Right cardiac atrium (tissue), 5 donors: ENCODE measurements at regions not wholly inside any gene's neighbourhood (a gene's known extent, or its start where the extent isn't known, plus 50 kb on each side); places are given as distances from the start of the nearest gene placed in this dataset.
A peak's percentile ranks its signal among the peaks of the same experiment; 100 is the strongest.
"Not testable (repeated sequence)": the region's sequence is repeated elsewhere in the genome, so short reads cannot be mapped to it uniquely, and the experiment has no call there.

Source experiments
- ATAC-seq, 2 donors: fragments of 200-7000 bp; cut with Tn5 transposase; one replicate each; pipeline versions ENCODE4 v1.8.0 to v1.9.1; 2020; ENCODE audit warnings: moderate library complexity in 2 of 2, mild to moderate bottlenecking in 1 of 2
- DNase-seq, 3 donors: peaks; one replicate each; pipeline ENCODE4 v3.0.0-alpha.2; 2020
- H3K27ac ChIP-seq: one replicate; pipeline ENCODE4 v1.5.1; 2013; ENCODE audit warnings: mild to moderate bottlenecking, low read length, control low read depth, moderate library complexity
- H3K27me3 ChIP-seq: one replicate; pipeline ENCODE4 v1.6.1; 2013; ENCODE audit not compliant: control insufficient read depth, insufficient read depth
- H3K4me1 ChIP-seq: one replicate; pipeline ENCODE4 v1.6.1; 2013; ENCODE audit warnings: low read length; ENCODE audit not compliant: control insufficient read depth, insufficient read depth
- H3K4me3 ChIP-seq: one replicate; pipeline ENCODE4 v1.5.1; 2013; ENCODE audit warnings: low read length, control low read depth
- H3K9me3 ChIP-seq: one replicate; pipeline ENCODE4 v1.6.1; 2013; ENCODE audit warnings: low read length; ENCODE audit not compliant: control insufficient read depth
- WGBS: extraction: QIAGEN DNeasy Blood & Tissue Kit; methylation state at CpG from one replicate; pipeline ENCODE4 v1.1.7; 2013; 5-methylcytosine and 5-hydroxymethylcytosine counted together
- intact Hi-C, 4 donors: fragments of 100-400 bp; cut with DNase I; formaldehyde crosslinking; loops; one replicate each; pipeline versions ENCODE4 v1.11.0 to v1.14.0; 2022 to 2023
- donor health status: healthy with polysubstance abuse.
- donor health status: DM: no; HTN: yes; CAD: no.
- donor health status: DM: no; HTN: no; CAD: no.
- donor health status: DM: no; HTN: yes; CAD: no; lungs with severe emphysema.
- donor health status: DM: yes; HTN: yes; CAD: no.

DNA sequence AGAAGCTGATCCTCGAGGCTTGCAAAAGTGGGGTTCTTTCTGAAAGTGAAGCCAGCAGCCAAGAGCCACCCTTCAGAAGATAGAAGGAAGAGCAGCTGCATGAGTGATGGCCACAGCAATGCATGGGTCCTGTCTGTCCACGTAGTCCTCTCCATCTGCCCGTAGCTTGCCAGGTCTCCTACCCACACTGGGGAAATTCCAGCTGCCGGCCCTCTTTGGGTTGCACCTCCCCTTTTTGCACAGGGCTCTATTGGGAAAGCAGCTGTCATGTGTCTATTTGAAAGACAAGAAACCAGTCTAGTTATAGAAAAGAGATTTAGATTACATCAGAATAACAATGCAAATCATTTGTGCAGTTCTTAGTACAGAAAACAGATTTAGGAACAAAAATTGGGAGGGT is 204.4 kb downstream of the GIPC2 start:
- peak in 2 of 3 donors; percentile 17 to 30 for DNase-seq
- Histone ChIP-seq H3K4me3 (no peak overlapping the region), H3K9me3 (no peaks in the 10 kb centered on the region), H3K4me1 (no peaks in the 10 kb centered on the region), H3K27ac (no peak overlapping the region), H3K27me3 (no peaks in the 10 kb centered on the region)
- intact Hi-C loops = no loop called here
- no peak for ATAC-seq
- 51% methylated on average over 4 of the region's 4 CpGs for WGBS

DNA sequence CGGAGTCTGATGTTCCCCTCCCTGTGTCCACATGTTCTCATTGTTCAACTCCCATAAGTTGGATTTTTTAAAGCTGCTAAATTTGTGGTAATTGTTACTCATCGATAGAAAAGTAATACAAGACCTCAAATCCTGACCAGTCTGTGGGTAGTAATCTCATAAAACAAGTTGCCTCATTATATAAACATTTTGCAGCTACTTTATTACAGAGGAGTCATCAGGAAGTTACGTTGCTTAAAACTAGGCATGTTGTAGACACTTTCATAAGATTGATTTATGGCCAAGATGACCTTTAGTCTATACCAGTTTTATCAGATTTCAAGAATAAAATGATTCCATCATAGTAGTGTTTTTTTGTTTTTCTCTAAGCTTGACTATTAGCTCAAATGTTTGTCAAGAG is 208.8 kb downstream of the GIPC2 start:
- DNase-seq (no peak), ATAC-seq (no peak)
- Histone ChIP-seq H3K27me3 (no peaks in the 10 kb centered on the region), H3K4me1 (no peaks in the 10 kb centered on the region), H3K9me3 (peaks cover 2% of the 10 kb centered on the region), H3K4me3 (no peak overlapping the region), H3K27ac (no peak overlapping the region)
- intact Hi-C loops = no loop called here
- WGBS = 73% methylated on average over 3 of the region's 3 CpGs

DNA sequence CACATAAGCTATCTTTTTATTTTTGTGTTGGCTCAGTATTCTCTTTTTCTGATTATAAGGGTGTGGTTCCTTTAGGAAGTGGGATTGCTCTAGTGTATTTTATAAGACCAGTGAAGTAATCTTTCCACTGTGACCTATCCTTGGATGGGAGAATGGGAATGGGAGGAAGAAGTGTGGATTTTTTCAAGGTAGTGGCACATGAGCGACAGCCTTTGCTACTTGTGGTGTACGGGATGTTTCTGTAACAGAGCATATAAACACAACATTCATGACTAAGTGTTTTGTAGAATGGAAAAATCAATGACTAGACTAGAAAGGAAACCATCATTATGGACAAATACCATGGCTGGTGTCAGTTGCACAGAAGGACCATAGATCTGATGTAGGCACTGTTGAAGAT is 209.6 kb downstream of the GIPC2 start:
- intact Hi-C loops = no loop called here
- DNase-seq (no peak), ATAC-seq (no peak)
- H3K27me3 ChIP-seq = no peaks in the 10 kb centered on the region
- no peak overlapping the region for H3K27ac ChIP-seq
- peaks cover 2% of the 10 kb centered on the region for H3K9me3 ChIP-seq
- WGBS = 76% methylated on average over 2 of the region's 2 CpGs
- H3K4me1 ChIP-seq = no peaks in the 10 kb centered on the region
- H3K4me3 ChIP-seq = no peak overlapping the region

DNA sequence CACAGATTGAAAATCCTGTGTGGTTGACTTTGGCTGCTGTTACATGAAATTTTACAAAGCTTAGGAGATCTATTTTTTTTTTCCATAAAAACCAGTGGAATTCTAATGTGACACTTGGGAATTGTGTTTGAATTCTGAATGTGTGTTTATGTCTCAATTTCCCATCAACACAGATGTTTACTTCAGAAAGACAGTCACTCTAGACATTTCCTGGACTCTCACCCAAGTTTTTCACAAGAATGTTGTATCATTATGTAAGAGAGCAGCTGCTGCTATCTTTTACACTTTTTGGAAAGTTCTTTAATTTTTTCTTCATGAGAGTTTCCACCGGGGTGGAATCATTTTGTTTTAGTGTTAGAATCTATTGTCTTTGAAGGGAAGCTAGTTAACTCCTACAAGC is 210.1 kb downstream of the GIPC2 start:
- peaks cover 2% of the 10 kb centered on the region for H3K9me3 ChIP-seq
- no peaks in the 10 kb centered on the region for H3K4me1 ChIP-seq
- H3K4me3 ChIP-seq = no peak overlapping the region
- DNase-seq = no peak
- intact Hi-C loops = no loop called here
- ATAC-seq = no peak
- H3K27me3 ChIP-seq = no peaks in the 10 kb centered on the region
- no peak overlapping the region for H3K27ac ChIP-seq
- 53% methylated on average over 1 of the region's 1 CpG for WGBS

DNA sequence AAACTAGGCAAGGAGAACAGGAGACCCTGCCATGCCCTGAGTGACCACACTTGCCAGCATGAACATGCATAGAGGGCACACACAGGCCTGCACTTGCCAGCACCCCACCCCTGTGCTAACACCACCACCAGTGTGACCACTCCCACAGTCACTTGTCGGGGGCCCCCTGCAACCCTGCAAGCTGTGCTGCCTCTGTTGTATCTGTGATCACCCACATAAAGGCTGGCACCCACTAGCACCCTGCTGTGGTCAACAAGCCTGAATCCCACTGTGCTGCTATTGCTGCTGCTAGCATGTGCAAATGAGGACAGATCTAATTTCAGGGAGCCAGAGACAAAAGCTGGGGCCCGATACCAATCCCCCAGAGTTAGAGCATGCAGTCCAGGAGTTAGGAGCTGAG is 217.7 kb downstream of the GIPC2 start:
- no peaks in the 10 kb centered on the region for H3K9me3 ChIP-seq
- no peaks in the 10 kb centered on the region for H3K27me3 ChIP-seq
- 30% methylated on average over 2 of the region's 2 CpGs for WGBS
- intact Hi-C loops = no loop called here
- H3K4me1 ChIP-seq = no peaks in the 10 kb centered on the region
- ATAC-seq (no peak), DNase-seq (no peak)
- no peak overlapping the region for H3K27ac ChIP-seq
- H3K4me3 ChIP-seq = no peak overlapping the region

DNA sequence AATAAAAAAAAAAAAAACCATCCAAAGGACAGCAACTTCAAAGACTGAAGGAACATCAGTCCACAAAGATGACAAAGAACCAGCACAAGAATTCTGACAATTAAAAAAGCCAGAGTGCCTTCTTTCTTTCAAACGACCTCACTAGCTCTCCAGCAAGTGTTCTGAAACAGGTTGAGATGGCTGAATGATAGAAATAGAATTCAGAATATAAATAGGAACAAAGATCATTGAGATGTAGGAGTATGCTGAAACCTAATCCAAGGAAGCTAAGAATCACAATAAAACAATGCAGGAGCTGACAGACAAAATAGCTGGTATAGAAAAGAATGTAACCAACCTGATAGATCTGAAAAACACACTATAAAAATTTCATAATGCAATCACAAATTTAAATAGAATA is 218.2 kb downstream of the GIPC2 start:
- intact Hi-C loops = no loop called here
- WGBS = 0% methylated on average over 1 of the region's 1 CpG
- Histone ChIP-seq H3K27ac (no peak overlapping the region), H3K27me3 (no peaks in the 10 kb centered on the region), H3K4me1 (no peaks in the 10 kb centered on the region), H3K4me3 (no peak overlapping the region), H3K9me3 (no peaks in the 10 kb centered on the region)
- DNase-seq = no peak
- no peak for ATAC-seq

DNA sequence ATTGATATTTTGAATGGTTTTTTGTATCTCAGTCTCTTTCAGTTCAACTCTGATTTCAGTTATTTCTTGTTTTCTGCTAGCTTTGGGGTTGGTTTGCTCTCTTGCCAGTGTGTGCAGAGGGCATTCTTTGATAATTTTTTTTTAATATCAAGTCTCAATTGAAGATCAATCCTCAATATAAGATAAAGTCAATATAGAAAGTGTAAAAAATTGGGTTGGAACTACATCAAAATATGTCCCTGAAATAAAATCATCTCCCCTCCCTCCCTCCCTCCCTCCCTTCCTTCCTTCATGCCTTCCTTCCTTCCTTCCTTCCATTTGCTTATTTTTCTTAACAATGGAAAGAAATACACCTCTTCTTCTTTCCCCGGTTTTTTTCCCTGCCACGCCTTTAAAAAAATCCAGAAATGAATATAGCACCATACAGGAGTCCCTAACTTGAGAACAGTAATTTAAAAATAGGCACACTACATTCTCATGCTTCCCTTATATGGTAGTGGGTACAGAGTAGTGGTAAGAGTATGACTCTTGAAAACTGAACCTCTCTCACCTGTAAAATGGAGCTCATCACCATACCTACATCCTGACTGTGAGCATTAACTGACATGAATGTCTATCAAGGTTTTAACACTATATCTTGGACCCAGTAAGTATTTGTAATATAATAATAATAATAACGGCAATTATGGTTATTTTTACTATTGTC is 221.9 kb downstream of the GIPC2 start:
- DNase-seq (no peak), ATAC-seq (no peak)
- Histone ChIP-seq H3K4me3 (no peak overlapping the region), H3K9me3 (no peaks in the 10 kb centered on the region), H3K27ac (no peak overlapping the region), H3K4me1 (no peaks in the 10 kb centered on the region), H3K27me3 (no peaks in the 10 kb centered on the region)
- WGBS = 70% methylated on average over 3 of the region's 3 CpGs
- intact Hi-C loops = no loop called here

DNA sequence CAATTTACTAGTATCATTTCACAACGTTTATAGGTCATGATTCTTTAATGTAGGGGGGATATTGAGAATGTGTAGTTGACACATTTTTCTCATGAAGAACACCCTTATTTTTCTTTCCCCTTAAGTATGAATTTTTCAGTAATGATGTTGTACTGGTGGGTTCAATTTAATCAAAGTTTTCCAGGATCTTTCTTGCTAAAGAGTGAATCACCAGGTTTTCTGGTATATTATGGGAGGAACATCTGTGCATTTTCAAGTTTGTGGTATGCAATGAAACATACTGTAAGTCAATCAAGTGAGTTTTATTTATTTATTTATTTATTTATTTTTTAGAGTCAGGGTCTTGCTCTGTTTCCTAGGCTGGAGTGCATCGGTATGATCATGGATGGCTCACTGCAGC is 221.2 kb upstream of the PTGFR start:
- intact Hi-C loops = no loop called here
- H3K27me3 ChIP-seq = no peaks in the 10 kb centered on the region
- H3K27ac ChIP-seq = no peak overlapping the region
- WGBS = 69% methylated on average over 2 of the region's 2 CpGs
- DNase-seq (no peak), ATAC-seq (no peak)
- no peaks in the 10 kb centered on the region for H3K4me1 ChIP-seq
- no peaks in the 10 kb centered on the region for H3K9me3 ChIP-seq
- no peak overlapping the region for H3K4me3 ChIP-seq

DNA sequence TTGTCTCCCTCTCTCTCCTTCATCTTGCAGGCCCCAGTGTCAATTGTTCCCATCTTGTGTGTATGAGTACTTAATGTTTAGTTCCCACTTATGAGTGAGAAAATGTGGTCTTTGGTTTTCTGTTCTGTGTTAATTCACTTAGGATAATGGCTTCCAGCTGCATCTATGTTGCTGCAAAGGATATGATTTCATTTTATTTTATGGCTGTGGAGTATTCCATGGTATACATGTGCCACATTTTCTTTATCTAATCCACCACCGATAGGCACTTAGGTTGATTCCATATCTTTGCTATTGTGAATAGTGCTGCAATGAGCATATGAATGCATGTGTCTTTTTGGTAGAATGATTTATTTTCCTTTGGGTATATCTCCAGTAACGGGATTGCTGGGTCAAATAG is 219.4 kb upstream of the PTGFR start:
- H3K27me3 ChIP-seq, ATAC-seq, H3K4me1 ChIP-seq, DNase-seq, H3K9me3 ChIP-seq, H3K27ac ChIP-seq, H3K4me3 ChIP-seq, intact Hi-C loops: not testable (repeated sequence)
- 77% methylated on average over 2 of the region's 2 CpGs for WGBS

DNA sequence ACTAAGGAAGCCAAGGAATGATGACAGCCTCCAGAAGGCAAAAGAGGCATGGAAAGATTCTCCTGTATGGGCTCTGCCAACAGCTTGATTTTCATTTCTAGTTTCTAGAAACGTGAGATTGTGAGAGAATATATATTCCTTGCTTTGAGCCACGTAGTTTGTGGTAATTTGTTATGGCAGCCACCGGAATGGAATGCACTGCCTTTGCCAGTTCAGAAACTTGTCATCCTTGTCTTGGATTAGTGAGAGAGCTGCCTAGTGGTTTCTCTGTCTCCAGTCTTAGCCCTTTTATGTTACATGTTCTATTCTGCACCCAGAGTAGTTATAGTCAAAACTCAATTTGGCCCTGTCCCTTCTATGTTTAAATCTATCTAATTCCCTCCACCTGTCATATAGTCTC is 216.0 kb upstream of the PTGFR start:
- H3K4me3 ChIP-seq = no peak overlapping the region
- intact Hi-C loops = no loop called here
- no peaks in the 10 kb centered on the region for H3K9me3 ChIP-seq
- DNase-seq = no peak
- 77% methylated on average over 3 of the region's 3 CpGs for WGBS
- H3K4me1 ChIP-seq = no peaks in the 10 kb centered on the region
- ATAC-seq = no peak
- no peaks in the 10 kb centered on the region for H3K27me3 ChIP-seq
- H3K27ac ChIP-seq = no peak overlapping the region

DNA sequence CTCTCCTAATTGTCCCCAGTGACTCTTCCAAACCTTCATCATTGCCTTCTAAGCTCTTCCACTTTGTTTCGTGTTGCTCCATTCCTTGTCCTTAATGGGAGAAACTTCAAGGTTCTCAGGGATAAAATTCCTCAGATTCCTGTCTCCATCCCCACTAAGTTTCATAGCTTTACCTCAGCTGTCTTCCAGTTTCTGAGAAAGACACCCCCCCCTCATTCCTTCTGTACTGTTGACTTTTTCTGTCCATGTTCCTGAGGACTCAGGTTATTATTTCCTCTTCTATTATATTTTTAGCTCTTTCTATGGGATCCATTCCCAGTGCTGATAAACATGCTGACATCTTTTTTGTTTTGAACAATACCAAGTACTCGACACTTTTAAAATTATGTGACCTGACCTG is 215.3 kb upstream of the PTGFR start:
- DNase-seq (no peak), ATAC-seq (no peak)
- Histone ChIP-seq H3K4me3 (no peak overlapping the region), H3K27ac (no peak overlapping the region), H3K9me3 (no peaks in the 10 kb centered on the region), H3K4me1 (no peaks in the 10 kb centered on the region), H3K27me3 (no peaks in the 10 kb centered on the region)
- WGBS = 47% methylated on average over 2 of the region's 2 CpGs
- intact Hi-C loops = no loop called here
